Upper lobe of left lung (tissue), 4 donors: ENCODE measurements at regions not wholly inside any gene's neighbourhood (a gene's known extent, or its start where the extent isn't known, plus 50 kb on each side); places are given as distances from the start of the nearest gene placed in this dataset.

Source experiments
- EP300 ChIP-seq, 4 donors: sonication (generic); formaldehyde crosslinking; IDR thresholded peaks; one replicate each; pipeline ENCODE4 v1.5.1; 2017; ENCODE audit warnings: antibody characterized with exemption in 4 of 4, control low read depth in 2 of 4
- POLR2A ChIP-seq, 4 donors: fragments of 450-650 bp; IDR thresholded peaks; one replicate each; pipeline ENCODE4 v1.5.1; 2016 to 2017; ENCODE audit warnings: antibody characterized with exemption in 4 of 4, mild to moderate bottlenecking in 2 of 4
- POLR2AphosphoS5 ChIP-seq, 2 donors: sonication (generic); formaldehyde crosslinking; IDR thresholded peaks; one replicate each; pipeline ENCODE4 v1.5.1; 2017; ENCODE audit warnings: antibody characterized with exemption in 2 of 2
- TF ChIP-seq, protein P1 (sequence below), 6 experiments: fragments of 450-650 bp in 4 of 6; fragments of 200-600 bp in 2 of 6; sonication (generic) in 2 of 6; IDR thresholded peaks; one replicate each; pipeline ENCODE4 v1.5.1; 2016 to 2019; ENCODE audit warnings: antibody characterized with exemption in 6 of 6

DNA sequence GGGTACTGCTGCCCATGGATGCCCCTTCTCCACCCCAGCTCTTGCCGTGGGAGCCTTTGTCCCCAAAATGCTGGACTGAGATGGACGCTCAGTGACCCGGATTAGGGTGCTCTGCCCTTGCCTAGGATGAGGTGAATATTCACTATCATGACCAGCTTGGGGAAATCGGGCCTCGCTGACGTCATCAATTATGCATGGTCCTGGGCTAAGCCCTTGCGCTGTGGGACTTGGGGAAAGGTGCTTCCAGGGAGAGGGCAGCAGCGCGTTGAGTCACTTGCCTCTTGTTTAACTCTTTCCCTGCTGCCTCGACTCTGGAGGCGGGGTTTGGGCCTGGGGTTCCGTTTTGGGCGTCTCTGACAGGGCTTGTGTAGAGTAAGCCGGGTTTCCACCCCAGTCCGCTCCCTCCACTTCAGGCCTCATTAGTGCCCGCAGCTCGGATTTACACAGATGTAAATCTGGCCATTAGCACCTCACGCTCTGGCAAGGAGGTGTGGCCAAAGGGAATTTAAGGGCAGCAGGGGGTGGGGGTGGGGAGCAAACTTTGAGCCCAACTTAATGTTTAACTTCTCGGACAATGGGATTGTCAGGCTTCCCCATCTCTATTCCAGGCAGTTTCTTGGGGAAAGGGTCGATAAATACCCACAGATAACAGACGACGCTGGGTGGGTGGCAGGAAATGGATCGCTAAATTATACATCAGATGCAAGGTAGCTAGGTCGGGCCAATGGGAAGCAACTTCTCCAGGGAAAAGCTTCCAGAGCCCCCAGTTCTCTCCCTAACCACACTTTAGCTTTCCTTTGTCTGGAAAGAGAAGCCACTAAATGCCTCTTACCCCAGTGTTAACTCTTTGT is 51.3 kb upstream of the TCF7L2 start:
- TF ChIP-seq, protein P1, sequence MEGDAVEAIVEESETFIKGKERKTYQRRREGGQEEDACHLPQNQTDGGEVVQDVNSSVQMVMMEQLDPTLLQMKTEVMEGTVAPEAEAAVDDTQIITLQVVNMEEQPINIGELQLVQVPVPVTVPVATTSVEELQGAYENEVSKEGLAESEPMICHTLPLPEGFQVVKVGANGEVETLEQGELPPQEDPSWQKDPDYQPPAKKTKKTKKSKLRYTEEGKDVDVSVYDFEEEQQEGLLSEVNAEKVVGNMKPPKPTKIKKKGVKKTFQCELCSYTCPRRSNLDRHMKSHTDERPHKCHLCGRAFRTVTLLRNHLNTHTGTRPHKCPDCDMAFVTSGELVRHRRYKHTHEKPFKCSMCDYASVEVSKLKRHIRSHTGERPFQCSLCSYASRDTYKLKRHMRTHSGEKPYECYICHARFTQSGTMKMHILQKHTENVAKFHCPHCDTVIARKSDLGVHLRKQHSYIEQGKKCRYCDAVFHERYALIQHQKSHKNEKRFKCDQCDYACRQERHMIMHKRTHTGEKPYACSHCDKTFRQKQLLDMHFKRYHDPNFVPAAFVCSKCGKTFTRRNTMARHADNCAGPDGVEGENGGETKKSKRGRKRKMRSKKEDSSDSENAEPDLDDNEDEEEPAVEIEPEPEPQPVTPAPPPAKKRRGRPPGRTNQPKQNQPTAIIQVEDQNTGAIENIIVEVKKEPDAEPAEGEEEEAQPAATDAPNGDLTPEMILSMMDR (IDR thresholded peaks at IDR 0.05) = no peak
- no peak for TF ChIP-seq POLR2A (IDR thresholded peaks at IDR 0.05)
- TF ChIP-seq EP300 (IDR thresholded peaks at IDR 0.05) = no peak
- no peak for TF ChIP-seq POLR2AphosphoS5 (IDR thresholded peaks at IDR 0.05)
